ENCODE measurements at regions not wholly inside any gene's neighbourhood (a gene's known extent, or its start where the extent isn't known, plus 50 kb on each side); places are given as distances from the start of the nearest gene placed in this dataset.

GRCh38 chr1:53401813-53402745 lies 57.1 kb upstream of the DMRTB1 start:
- TF ChIP-seq, protein P1, sequence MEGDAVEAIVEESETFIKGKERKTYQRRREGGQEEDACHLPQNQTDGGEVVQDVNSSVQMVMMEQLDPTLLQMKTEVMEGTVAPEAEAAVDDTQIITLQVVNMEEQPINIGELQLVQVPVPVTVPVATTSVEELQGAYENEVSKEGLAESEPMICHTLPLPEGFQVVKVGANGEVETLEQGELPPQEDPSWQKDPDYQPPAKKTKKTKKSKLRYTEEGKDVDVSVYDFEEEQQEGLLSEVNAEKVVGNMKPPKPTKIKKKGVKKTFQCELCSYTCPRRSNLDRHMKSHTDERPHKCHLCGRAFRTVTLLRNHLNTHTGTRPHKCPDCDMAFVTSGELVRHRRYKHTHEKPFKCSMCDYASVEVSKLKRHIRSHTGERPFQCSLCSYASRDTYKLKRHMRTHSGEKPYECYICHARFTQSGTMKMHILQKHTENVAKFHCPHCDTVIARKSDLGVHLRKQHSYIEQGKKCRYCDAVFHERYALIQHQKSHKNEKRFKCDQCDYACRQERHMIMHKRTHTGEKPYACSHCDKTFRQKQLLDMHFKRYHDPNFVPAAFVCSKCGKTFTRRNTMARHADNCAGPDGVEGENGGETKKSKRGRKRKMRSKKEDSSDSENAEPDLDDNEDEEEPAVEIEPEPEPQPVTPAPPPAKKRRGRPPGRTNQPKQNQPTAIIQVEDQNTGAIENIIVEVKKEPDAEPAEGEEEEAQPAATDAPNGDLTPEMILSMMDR (IDR thresholded peaks at IDR 0.05; ENCODE audit: low read length): no peak
- TF ChIP-seq EZH2 (IDR thresholded peaks at IDR 0.05; ENCODE audit: borderline replicate concordance, low read length): no peak

All from OCI-LY1 (cell line).